Hepatocyte (in vitro differentiated cells): ENCODE measurements at regions not wholly inside any gene's neighbourhood (a gene's known extent, or its start where the extent isn't known, plus 50 kb on each side); places are given as distances from the start of the nearest gene placed in this dataset.

Experiments used
- CTCF ChIP-seq: fragments of 200-600 bp; sonication (generic); IDR thresholded peaks from 2 replicates; pipeline ENCODE4 v1.5.1; 2016; ENCODE audit warnings: antibody characterized with exemption, mild to moderate bottlenecking; ENCODE audit not compliant: poor library complexity
- EZH2 ChIP-seq: fragments of 200-600 bp; sonication (generic); IDR thresholded peaks from 2 replicates; pipeline ENCODE4 v1.6.1; 2016; ENCODE audit warnings: antibody characterized with exemption, mild to moderate bottlenecking, borderline replicate concordance

GRCh38 chr18:39450958-39451357 lies 1885.4 kb upstream of the CELF4 start:
- TF ChIP-seq CTCF (no peak), EZH2 (no peak)
